OCI-LY3 (cell line): ENCODE measurements at regions not wholly inside any gene's neighbourhood (a gene's known extent, or its start where the extent isn't known, plus 50 kb on each side); places are given as distances from the start of the nearest gene placed in this dataset.

Experiments used
- H2AFZ ChIP-seq: fragments of 200-600, 300-600 bp; shearing (Covaris generic); 2 replicates; pipeline ENCODE4 v1.6.0; 2014; ENCODE audit warnings: antibody characterized with exemption, low read depth, low read length
- H3K27ac ChIP-seq: fragments of 200-600, 300-600 bp; sonication (generic); 2 replicates; pipeline ENCODE4 v1.5.1; 2014; ENCODE audit warnings: mild to moderate bottlenecking, low read length, moderate library complexity, mixed read lengths
- H3K27me3 ChIP-seq: fragments of 200-600, 300-600 bp; sonication (generic); 2 replicates; pipeline ENCODE4 v1.6.1; 2014; ENCODE audit warnings: low read depth, low read length, mixed read lengths
- H3K36me3 ChIP-seq: fragments of 200-600, 300-600 bp; sonication (generic); replicated peaks from 2 replicates; pipeline ENCODE3; 2014; ENCODE audit warnings: low read depth, low read length, mixed read lengths
- H3K4me1 ChIP-seq: fragments of 300-600, 200-600 bp; sonication (generic); 2 replicates; pipeline ENCODE4 v1.6.1; 2014; ENCODE audit warnings: low read length, mixed read lengths
- H3K4me2 ChIP-seq: fragments of 200-600, 300-600 bp; sonication (generic); 2 replicates; pipeline ENCODE4 v1.6.1; 2014; ENCODE audit warnings: low read length, mixed read lengths
- H3K4me3 ChIP-seq: fragments of 300-600, 200-600 bp; sonication (generic); 2 replicates; pipeline ENCODE4 v1.5.1; 2014; ENCODE audit warnings: antibody characterized with exemption, mild to moderate bottlenecking, low read length, moderate library complexity
- H3K79me2 ChIP-seq: fragments of 300-600, 200-600 bp; shearing (Covaris generic); 2 replicates; pipeline ENCODE4 v1.6.1; 2014; ENCODE audit warnings: mild to moderate bottlenecking, low read length, mixed read lengths
- H3K9ac ChIP-seq: fragments of 300-600, 200-600 bp; shearing (Covaris generic); 2 replicates; pipeline ENCODE4 v1.6.0; 2014; ENCODE audit warnings: mild to moderate bottlenecking, low read length, moderate library complexity
- H3K9me3 ChIP-seq: fragments of 200-600, 300-600 bp; shearing (Covaris generic); 2 replicates; pipeline ENCODE4 v1.6.1; 2014; ENCODE audit warnings: low read length, mixed read lengths; ENCODE audit not compliant: insufficient read depth
- H4K20me1 ChIP-seq: fragments of 200-600, 300-600 bp; sonication (generic); 2 replicates; pipeline ENCODE4 v1.6.1; 2016; ENCODE audit warnings: low read length, mixed read lengths; ENCODE audit not compliant: insufficient read depth
- EZH2phosphoT487 ChIP-seq: fragments of 200-600 bp; shearing (Covaris generic); IDR thresholded peaks from 2 replicates; pipeline ENCODE4 v1.6.1; 2018; ENCODE audit warnings: antibody characterized with exemption, mixed run types, low read depth
- TF ChIP-seq, protein P1 (sequence below): fragments of 200-600, 300-600 bp; sonication (generic); IDR thresholded peaks from 2 replicates; pipeline ENCODE4 v1.5.1; 2014; ENCODE audit warnings: antibody characterized with exemption, low read length, low read depth

- H3K4me2 ChIP-seq = peak overlapping the region; percentile 57
Observed at GRCh38 chr1:186768906-186769305, 59.8 kb upstream of the PLA2G4A start.

GRCh38 chr1:186765446-186765845, 63.3 kb upstream of the PLA2G4A start:
- Histone ChIP-seq H3K4me2 (no peak overlapping the region), H3K27ac (no peak overlapping the region), H4K20me1 (no peaks in the 10 kb centered on the region), H2AFZ (no peak overlapping the region), H3K36me3 (no peaks in the 10 kb centered on the region), H3K27me3 (no peaks in the 10 kb centered on the region), H3K79me2 (no peaks in the 10 kb centered on the region), H3K9me3 (no peaks in the 10 kb centered on the region), H3K4me1 (peaks cover 56% of the 10 kb centered on the region), H3K9ac (no peak overlapping the region), H3K4me3 (no peak overlapping the region)
- TF ChIP-seq EZH2phosphoT487 = no peak
- TF ChIP-seq, protein P1, sequence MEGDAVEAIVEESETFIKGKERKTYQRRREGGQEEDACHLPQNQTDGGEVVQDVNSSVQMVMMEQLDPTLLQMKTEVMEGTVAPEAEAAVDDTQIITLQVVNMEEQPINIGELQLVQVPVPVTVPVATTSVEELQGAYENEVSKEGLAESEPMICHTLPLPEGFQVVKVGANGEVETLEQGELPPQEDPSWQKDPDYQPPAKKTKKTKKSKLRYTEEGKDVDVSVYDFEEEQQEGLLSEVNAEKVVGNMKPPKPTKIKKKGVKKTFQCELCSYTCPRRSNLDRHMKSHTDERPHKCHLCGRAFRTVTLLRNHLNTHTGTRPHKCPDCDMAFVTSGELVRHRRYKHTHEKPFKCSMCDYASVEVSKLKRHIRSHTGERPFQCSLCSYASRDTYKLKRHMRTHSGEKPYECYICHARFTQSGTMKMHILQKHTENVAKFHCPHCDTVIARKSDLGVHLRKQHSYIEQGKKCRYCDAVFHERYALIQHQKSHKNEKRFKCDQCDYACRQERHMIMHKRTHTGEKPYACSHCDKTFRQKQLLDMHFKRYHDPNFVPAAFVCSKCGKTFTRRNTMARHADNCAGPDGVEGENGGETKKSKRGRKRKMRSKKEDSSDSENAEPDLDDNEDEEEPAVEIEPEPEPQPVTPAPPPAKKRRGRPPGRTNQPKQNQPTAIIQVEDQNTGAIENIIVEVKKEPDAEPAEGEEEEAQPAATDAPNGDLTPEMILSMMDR = no peak

More at GRCh38 chr1:186768906-186769305, 59.8 kb upstream of the PLA2G4A start:
- Histone ChIP-seq H2AFZ (no peak overlapping the region), H3K4me1 (peaks cover 33% of the 10 kb centered on the region), H3K9me3 (no peaks in the 10 kb centered on the region), H3K9ac (no peak overlapping the region), H3K27ac (peak overlapping the region; percentile 33), H3K36me3 (no peaks in the 10 kb centered on the region), H4K20me1 (no peaks in the 10 kb centered on the region), H3K27me3 (no peaks in the 10 kb centered on the region), H3K4me3 (peak overlapping the region; percentile 11; the same call in 1 of the 2 replicates), H3K79me2 (no peaks in the 10 kb centered on the region)
- TF ChIP-seq, protein P1 = no peak
- TF ChIP-seq EZH2phosphoT487 = no peak

- Histone ChIP-seq H3K9me3 (no peaks in the 10 kb centered on the region), H3K27me3 (no peaks in the 10 kb centered on the region), H3K27ac (no peak overlapping the region), H3K4me2 (peak overlapping the region; percentile 11), H3K79me2 (no peaks in the 10 kb centered on the region), H3K36me3 (no peaks in the 10 kb centered on the region), H4K20me1 (no peaks in the 10 kb centered on the region), H2AFZ (no peak overlapping the region), H3K9ac (no peak overlapping the region), H3K4me3 (no peak overlapping the region), H3K4me1 (peaks cover 37% of the 10 kb centered on the region)
- TF ChIP-seq, protein P1 = no peak
Observed at GRCh38 chr1:186763107-186763506, 65.6 kb upstream of the PLA2G4A start.

GRCh38 chr1:186762653-186763052, 66.1 kb upstream of the PLA2G4A start:
- no peak overlapping the region for H3K4me3 ChIP-seq
- peaks cover 33% of the 10 kb centered on the region for H3K4me1 ChIP-seq
- no peaks in the 10 kb centered on the region for H3K27me3 ChIP-seq
- no peaks in the 10 kb centered on the region for H3K36me3 ChIP-seq
- TF ChIP-seq EZH2phosphoT487 = no peak
- TF ChIP-seq, protein P1 = no peak
- no peak overlapping the region for H3K9ac ChIP-seq
- no peaks in the 10 kb centered on the region for H3K79me2 ChIP-seq
- no peaks in the 10 kb centered on the region for H4K20me1 ChIP-seq
- H3K27ac ChIP-seq = no peak overlapping the region
- H3K4me2 ChIP-seq = no peak overlapping the region
- H3K9me3 ChIP-seq = no peaks in the 10 kb centered on the region
- H2AFZ ChIP-seq = no peak overlapping the region
